ENCODE measurements at regions not wholly inside any gene's neighbourhood (a gene's known extent, or its start where the extent isn't known, plus 50 kb on each side); places are given as distances from the start of the nearest gene placed in this dataset.
"Not testable (repeated sequence)": the region's sequence is repeated elsewhere in the genome, so short reads cannot be mapped to it uniquely, and the experiment has no call there.

- not testable (repeated sequence) for DNase-seq (ENCODE audit: low spot score)
Observed at GRCh38 chr1:4489992-4490391, 164.4 kb upstream of the AJAP1 start.

DNA sequence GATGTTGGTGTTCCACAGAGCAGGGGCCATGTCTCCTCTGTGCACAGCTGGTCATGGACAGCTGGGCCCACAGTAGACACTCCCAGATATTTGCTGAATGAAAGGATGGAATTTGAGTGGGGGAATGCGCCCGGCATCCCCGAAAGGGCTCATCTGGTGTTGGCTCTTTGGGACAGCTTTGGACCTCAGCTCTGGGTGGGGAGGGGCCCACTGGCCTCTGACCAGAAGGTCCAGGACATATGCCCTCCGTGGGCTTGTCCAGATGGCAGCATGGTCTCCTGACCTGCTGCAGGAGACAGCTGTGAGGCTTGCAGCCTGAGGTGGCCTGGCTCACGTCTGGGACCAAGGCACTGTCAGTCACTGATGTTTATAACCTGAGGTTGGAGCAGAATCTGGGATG is 160.4 kb upstream of the AJAP1 start:
- no peak for DNase-seq (ENCODE audit: low spot score)

DNA sequence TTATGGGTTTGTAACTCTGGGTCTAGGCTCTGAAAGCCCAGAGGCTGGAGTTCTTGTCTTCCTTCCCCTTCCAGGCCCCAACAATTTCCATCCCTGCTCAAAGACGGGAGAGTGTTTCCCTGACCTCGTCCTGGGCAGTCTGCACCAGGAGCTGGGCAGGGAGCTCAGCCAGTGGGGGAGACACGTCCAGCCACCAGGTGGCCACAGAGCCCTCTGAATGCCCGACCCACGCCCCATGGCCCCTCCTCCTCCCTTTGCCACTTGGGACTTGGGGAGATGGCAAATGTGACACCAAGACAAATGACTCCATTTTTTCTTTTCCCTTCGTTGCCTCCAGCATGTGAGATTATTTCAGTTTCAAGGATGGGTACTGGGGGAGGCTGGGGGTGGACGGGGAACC is 159.9 kb upstream of the AJAP1 start:
- no peak for DNase-seq (ENCODE audit: low spot score)

GRCh38 chr1:4495809-4496208 is 158.6 kb upstream of the AJAP1 start:
- no peak for DNase-seq (ENCODE audit: low spot score)

DNA sequence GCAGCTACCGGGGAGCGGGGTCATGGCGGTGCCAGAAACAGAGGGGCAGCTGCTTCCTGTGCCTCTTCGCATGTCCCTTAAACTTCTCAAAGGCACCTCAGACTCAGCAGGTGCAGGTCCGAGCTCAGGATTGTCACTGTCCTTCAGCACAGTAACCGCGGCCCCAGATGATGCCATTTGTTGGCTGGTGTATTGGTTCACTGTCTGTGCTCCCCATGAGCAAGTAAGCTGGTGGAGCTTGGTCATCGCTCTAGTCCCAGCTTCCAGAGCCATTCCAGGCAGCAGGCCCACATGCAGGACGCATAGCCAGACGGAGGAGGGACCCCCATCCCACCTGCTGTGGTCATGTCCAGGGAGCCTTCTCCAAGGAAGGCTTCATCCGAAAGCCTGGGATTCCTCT is 154.0 kb upstream of the AJAP1 start:
- DNase-seq (ENCODE audit: low spot score) = no peak

DNA sequence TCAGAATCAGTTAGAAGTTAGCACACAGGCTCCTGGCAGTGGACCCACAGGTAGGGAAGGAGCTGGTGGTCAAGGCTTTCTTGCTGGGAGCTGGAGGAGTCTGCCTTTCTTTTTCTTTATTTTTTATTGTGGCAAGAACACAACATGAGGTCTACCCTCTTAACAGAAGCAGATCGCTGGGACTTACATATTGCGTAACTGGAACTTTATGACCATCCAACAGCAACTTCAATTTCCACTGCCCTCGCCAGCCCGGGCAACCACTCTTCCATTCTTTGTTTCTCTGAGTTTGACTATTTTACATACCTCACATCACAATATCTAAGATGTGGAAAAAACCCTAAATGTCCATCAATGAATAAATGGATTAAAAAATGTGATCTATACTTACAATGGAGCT is 147.8 kb upstream of the AJAP1 start:
- no peak for DNase-seq (ENCODE audit: low spot score)

GRCh38 chr1:4509206-4509605 is 145.2 kb upstream of the AJAP1 start:
- DNase-seq (ENCODE audit: low spot score) = no peak

DNA sequence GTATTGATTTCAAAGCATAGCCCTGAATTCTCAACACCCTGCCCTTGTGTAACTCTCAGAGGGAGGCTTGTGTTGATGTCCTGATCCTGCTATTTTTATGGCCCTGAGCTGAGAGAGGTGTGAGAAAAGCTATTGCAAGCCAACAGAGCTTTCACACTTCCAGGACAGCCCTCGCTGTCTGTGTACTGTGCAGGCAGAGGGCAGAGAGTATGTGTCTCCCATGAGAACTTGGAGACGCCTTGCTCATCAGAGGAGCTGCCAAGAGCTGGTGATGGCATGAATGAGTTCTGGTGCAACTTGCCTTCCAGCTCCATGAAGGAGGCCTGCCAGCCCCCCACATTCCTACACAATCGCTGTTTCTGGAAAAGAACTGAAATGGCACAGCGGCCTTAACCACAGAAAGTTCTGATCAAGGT is 144.1 kb upstream of the AJAP1 start:
- no peak for DNase-seq (ENCODE audit: low spot score)

GRCh38 chr1:4511374-4511773 is 143.0 kb upstream of the AJAP1 start:
- no peak for DNase-seq (ENCODE audit: low spot score)

GRCh38 chr1:4512636-4513035 is 141.8 kb upstream of the AJAP1 start:
- DNase-seq (ENCODE audit: low spot score) = no peak

- DNase-seq (ENCODE audit: low spot score) = no peak
Observed at GRCh38 chr1:4513685-4514084, 140.7 kb upstream of the AJAP1 start.

- DNase-seq (ENCODE audit: low spot score) = no peak
Observed at GRCh38 chr1:4515727-4516289, 138.6 kb upstream of the AJAP1 start.

DNA sequence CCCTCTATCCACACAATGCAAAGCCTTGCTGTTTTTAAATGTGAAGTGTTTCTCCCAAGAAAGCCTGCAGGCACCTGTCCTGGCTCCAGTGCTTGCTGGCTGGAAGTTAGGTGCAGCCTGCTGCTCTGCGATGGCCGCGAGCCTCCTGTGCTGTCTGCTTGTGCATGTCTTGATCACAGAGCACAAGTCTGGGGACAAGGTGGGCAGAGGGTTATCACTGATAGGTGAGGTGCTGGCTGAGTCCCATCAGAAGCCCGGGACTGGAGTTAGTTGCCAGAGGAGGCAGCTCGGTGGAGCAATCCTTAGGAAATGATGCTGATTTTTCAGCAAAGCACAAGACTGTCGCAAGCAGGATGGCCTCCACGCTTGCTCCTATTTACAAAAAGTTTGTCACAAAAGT is 137.8 kb upstream of the AJAP1 start:
- DNase-seq (ENCODE audit: low spot score) = no peak

GRCh38 chr1:4517186-4517954 is 137.0 kb upstream of the AJAP1 start:
- DNase-seq (ENCODE audit: low spot score) = no peak

GRCh38 chr1:4518621-4519020 is 135.8 kb upstream of the AJAP1 start:
- no peak for DNase-seq (ENCODE audit: low spot score)

- DNase-seq (ENCODE audit: low spot score) = no peak
Observed at GRCh38 chr1:4519954-4520353, 134.5 kb upstream of the AJAP1 start.

GRCh38 chr1:4523551-4523950 is 130.9 kb upstream of the AJAP1 start:
- no peak for DNase-seq (ENCODE audit: low spot score)

- no peak for DNase-seq (ENCODE audit: low spot score)
Observed at GRCh38 chr1:4526747-4527146, 127.7 kb upstream of the AJAP1 start.

DNA sequence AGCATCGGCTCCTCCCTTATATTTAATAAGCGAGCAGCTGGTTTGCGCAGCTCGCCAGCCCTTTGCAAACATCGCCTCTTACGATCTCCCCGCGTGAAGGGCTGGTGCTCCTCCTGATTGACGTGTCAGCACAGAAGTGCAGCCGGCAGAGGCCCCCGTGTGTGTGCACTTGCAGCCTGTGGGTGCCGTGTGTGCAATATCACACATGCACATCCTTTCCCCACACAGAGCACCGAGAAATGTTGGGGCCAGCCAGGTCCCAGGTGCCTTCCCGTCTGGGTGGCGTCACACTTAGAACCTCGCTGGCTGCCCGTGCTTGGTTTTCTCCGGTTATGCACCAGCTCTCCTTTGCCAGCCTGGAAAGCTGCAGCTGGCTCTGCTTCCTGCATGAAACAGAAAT is 126.6 kb upstream of the AJAP1 start:
- DNase-seq (ENCODE audit: low spot score) = no peak

- DNase-seq (ENCODE audit: low spot score) = no peak
Observed at GRCh38 chr1:4528590-4528989, 125.8 kb upstream of the AJAP1 start.

- DNase-seq (ENCODE audit: low spot score) = no peak
Observed at GRCh38 chr1:4529446-4530165, 124.8 kb upstream of the AJAP1 start.

DNA sequence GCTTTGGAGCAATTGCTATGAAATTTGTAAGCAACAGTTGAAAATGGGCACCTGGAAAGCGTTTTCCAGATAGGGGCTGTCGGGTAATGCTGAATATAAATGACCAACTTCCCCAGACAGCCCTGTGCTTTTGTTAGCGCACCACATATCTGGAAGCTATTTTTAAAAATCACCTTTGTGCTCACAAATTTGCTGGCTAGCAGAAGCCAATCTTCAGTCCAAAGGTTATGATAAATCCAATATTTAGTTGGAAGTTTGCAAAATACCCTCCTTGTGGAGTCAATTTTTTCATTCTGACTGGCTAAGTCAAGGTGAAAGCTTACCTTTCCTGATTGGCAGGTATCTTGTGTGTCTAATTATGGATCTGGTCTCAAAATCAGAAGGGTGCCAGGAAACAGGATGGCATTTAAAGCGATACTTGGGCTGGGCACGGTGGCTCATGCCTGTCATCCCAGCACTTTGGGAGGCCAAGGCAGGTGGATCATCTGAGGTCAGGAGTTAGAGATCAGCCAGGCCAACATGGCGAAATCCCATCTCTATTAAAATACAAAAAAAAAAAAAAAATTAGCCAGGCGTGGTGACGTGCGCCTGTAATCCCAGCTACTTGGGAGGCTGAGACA is 124.1 kb upstream of the AJAP1 start:
- DNase-seq (ENCODE audit: low spot score) = no peak

DNA sequence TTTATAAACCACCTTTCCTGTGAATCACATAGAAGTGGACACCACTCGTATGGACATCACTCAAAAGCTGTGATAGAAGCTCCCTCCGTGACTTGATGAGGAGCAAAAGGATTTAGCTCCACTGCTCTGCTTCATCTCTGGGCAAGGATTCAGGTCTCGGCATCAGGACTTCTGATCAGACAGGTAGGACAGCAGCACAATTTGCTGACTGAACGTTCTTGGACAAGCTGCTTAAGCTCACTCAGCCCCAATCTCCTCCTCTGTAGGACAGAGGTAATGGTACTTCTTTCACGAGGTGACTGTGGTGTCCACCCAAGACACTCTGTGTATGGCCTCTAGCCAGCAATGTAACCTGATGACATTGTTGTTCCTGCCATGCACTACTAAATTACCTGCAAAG is 122.6 kb upstream of the AJAP1 start:
- no peak for DNase-seq (ENCODE audit: low spot score)

Measured in COLO829 (cell line).